HG02798 (cell line): ENCODE measurements at regions not wholly inside any gene's neighbourhood (a gene's known extent, or its start where the extent isn't known, plus 50 kb on each side); places are given as distances from the start of the nearest gene placed in this dataset.
"Not testable (repeated sequence)": the region's sequence is repeated elsewhere in the genome, so short reads cannot be mapped to it uniquely, and the experiment has no call there.

ENCODE experiments used
- ATAC-seq: cut with Tn5 transposase; IDR thresholded peaks from one replicate; pipeline ENCODE4 v1.9.1; 2021; ENCODE audit warnings: mild to moderate bottlenecking; ENCODE audit not compliant: unreplicated experiment, poor library complexity

- ATAC-seq, result no peak
Observed at GRCh38 chr6:86142326-86142725, 499.6 kb upstream of the SYNCRIP start.

GRCh38 chr6:86128130-86128814, 485.6 kb upstream of the SYNCRIP start:
- ATAC-seq, result no peak

- ATAC-seq, result no peak
Observed at GRCh38 chr6:86122086-86122485, 479.4 kb upstream of the SYNCRIP start.

DNA sequence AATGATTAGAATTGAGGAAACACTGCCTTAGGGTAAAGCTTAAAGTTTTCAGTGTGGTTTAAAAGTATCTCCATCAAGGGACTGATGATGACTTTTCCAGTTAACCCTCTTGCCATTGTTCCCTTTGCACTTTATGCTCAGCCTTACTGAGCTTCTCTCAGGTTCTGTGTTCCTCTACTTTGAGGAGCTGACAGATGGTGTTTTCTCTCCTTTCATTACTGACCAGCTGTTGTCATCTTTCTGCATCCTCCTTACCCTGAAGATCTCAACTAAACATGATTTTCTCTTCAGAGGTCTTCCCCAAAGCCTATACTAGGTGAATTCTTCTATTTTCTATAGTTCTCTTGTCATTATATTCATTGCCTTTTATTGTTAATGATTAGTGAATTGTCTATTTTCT, 475.6 kb upstream of the SYNCRIP start:
- no peak for ATAC-seq

- no peak for ATAC-seq
Observed at GRCh38 chr6:86107985-86108384, 465.3 kb upstream of the SYNCRIP start.

GRCh38 chr6:86087954-86088353, 445.3 kb upstream of the SYNCRIP start:
- ATAC-seq, result no peak

- no peak for ATAC-seq
Observed at GRCh38 chr6:86079938-86080337, 437.3 kb upstream of the SYNCRIP start.

GRCh38 chr6:86070151-86070550, 427.5 kb upstream of the SYNCRIP start:
- ATAC-seq, result no peak

GRCh38 chr6:86065002-86065401, 422.3 kb upstream of the SYNCRIP start:
- ATAC-seq, result not testable (repeated sequence)

GRCh38 chr6:86057293-86057980, 414.8 kb upstream of the SYNCRIP start:
- ATAC-seq, result not testable (repeated sequence)

GRCh38 chr6:86045038-86045437, 402.4 kb upstream of the SYNCRIP start:
- ATAC-seq, result no peak

GRCh38 chr6:86042214-86042613, 399.5 kb upstream of the SYNCRIP start:
- ATAC-seq, result no peak

DNA sequence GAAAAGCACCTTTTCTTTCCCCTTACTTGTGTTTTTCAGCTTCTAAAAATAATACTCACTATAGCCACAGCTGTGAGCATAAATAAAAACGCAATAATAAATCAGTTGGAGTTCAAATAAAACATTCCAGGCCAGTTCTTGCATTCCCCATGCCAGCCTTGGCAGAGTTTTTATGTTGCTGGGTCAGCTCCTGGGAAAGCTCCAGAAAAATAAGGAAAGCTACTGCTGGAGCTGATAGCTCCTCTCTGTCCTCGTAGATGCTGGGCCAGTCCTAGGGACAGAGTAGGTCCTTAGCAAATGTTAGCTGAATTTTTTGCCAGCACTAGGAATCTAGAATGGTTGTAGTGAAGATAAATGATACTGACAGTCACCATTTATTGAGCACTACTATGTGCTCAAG, 389.0 kb upstream of the SYNCRIP start:
- ATAC-seq, result no peak

DNA sequence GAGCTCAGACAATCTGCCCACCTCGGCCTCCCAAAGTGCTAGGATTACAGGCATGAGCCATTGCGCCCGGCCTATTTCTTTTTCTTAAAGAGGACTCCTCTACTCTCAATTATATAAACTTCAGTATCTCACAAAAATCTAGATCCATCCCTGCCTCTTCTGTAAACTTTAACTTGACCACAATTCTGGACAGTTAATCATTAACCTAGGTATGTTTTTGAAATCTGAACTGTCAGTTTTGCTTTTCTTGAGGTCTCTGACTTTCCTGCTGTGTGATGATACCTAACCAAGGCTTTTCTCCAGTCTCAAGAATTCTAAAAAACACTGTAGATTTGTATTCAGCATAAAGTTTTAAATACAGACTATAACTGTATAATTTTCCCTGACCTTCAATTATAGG, 388.2 kb upstream of the SYNCRIP start:
- ATAC-seq, result no peak

- ATAC-seq, result no peak
Observed at GRCh38 chr6:86028776-86029175, 386.1 kb upstream of the SYNCRIP start.

- not testable (repeated sequence) for ATAC-seq
Observed at GRCh38 chr6:86026890-86027289, 384.2 kb upstream of the SYNCRIP start.

DNA sequence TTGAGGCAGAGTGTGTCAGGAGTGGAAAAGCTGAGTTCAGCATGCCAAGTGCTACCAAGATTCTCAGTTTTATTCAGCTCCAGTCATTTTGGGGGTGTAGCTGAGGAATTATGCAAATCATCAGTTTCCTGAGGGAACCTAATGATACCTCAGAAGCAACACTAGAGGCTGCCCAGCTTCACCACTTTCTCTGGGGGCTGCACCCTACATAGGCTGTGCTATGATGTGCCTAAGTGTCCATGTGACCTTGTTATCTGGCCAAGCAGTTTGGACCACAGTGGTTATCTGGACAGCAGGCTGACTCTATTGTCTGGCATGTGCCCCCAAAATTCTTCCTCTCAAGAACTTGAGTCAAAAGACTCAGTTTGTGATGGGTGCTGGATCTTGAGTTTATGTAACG, 374.6 kb upstream of the SYNCRIP start:
- peak; percentile 78 for ATAC-seq

GRCh38 chr6:86016567-86016966, 373.9 kb upstream of the SYNCRIP start:
- no peak for ATAC-seq

DNA sequence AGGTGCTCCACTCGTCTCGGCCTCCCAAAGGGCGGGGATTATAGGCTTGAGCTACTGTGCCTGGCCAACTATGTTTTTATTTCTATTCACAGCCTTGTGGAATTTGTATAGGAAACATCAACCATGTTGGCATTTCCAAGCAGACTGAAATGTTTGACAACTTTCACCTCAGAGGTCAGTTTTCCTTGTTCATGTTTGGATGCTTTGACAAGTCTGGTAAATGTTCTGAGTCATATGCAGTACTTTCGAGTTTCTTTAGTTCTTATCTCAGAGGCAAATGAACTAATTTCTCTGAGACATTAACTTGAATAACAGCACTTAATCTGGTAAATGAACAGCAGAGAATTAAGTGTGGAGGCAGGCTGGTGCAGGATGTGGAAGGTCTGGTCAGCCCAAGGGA, 373.4 kb upstream of the SYNCRIP start:
- ATAC-seq, result no peak

- ATAC-seq, result peak; percentile 41
Observed at GRCh38 chr6:86012991-86013390, 370.3 kb upstream of the SYNCRIP start.

DNA sequence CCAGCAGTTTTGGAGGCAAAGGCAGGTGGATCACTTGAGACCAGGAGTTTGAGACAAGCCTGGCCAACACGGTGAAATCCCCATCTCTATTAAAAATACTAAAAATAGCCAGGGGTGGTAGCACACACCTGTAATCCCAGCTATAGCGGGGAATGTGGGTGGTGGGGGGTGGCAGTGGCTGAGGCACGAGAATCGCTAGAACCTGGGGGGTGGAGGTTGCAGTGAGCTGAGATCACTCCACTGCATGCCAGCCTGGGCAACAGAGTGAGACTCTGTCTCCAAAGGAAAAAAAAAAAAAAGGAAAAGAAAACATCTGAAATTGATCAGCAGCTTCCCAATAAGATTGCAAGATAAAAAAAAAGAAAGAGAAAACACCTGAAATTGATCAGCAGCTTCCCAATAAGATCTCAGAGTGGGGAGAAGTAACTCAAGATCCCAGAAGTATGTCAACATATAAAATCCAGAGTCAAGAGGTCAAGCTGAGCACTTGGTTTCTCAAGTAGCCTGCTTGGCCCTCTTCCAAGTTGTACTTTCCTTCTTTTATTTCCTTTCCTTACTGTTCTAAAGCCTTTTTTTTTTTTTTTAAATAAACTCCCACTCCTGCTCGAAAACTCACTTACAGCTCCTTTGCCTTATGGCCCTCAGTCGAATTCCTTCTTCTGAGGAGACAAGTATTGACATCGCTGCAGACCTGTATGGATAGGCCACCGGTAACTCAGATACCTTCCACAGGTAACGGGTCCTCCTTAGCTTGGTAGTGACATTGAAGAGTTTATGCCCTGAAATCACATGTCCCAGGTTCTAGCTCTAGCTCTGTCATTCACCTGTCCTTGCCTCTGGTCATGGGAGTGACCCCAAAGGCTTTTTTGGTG, 368.5 kb upstream of the SYNCRIP start:
- no peak for ATAC-seq
